ENCODE measurements at regions not wholly inside any gene's neighbourhood (a gene's known extent, or its start where the extent isn't known, plus 50 kb on each side); places are given as distances from the start of the nearest gene placed in this dataset.

- no peaks in the 10 kb centered on the region for H3F3A ChIP-seq (ENCODE audit: low read depth)
- no peak for TF ChIP-seq EZH2phosphoT487 (IDR thresholded peaks at IDR 0.05; ENCODE audit: borderline replicate concordance)
- TF ChIP-seq, protein P1, sequence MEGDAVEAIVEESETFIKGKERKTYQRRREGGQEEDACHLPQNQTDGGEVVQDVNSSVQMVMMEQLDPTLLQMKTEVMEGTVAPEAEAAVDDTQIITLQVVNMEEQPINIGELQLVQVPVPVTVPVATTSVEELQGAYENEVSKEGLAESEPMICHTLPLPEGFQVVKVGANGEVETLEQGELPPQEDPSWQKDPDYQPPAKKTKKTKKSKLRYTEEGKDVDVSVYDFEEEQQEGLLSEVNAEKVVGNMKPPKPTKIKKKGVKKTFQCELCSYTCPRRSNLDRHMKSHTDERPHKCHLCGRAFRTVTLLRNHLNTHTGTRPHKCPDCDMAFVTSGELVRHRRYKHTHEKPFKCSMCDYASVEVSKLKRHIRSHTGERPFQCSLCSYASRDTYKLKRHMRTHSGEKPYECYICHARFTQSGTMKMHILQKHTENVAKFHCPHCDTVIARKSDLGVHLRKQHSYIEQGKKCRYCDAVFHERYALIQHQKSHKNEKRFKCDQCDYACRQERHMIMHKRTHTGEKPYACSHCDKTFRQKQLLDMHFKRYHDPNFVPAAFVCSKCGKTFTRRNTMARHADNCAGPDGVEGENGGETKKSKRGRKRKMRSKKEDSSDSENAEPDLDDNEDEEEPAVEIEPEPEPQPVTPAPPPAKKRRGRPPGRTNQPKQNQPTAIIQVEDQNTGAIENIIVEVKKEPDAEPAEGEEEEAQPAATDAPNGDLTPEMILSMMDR (conservative IDR thresholded peaks at IDR 0.05; ENCODE audit: low read length), result no peak
- H3K9me3 ChIP-seq (ENCODE audit: insufficient read depth, low read depth, low read length), result no peaks in the 10 kb centered on the region
- no peaks in the 10 kb centered on the region for H3K9me2 ChIP-seq (replicated peaks; ENCODE audit: low read depth, low read length)
- no peaks in the 10 kb centered on the region for H4K20me1 ChIP-seq (ENCODE audit: insufficient read depth, low read length, poor library complexity, severe bottlenecking)
- H3K27me3 ChIP-seq (ENCODE audit: insufficient read depth, low read length, poor library complexity, severe bottlenecking), result no peaks in the 10 kb centered on the region
- no peaks in the 10 kb centered on the region for H3K4me1 ChIP-seq (ENCODE audit: insufficient read depth, low read length, poor library complexity, severe bottlenecking)
- no peak overlapping the region for H3K4me2 ChIP-seq (ENCODE audit: low read depth, low read length, poor library complexity, severe bottlenecking)
- no peak overlapping the region for H2AFZ ChIP-seq (ENCODE audit: low read length)
- no peaks in the 10 kb centered on the region for H3K36me3 ChIP-seq (ENCODE audit: insufficient read depth, low read length)
- no peak overlapping the region for H3K9ac ChIP-seq (ENCODE audit: low read depth, low read length, poor library complexity, severe bottlenecking)
- no peak overlapping the region for H3K4me3 ChIP-seq (ENCODE audit: low read length, poor library complexity, severe bottlenecking)
- H3K79me2 ChIP-seq (ENCODE audit: insufficient read depth, low read length), result no peaks in the 10 kb centered on the region
Measured at GRCh38 chr3:135460273-135460672, 505.3 kb upstream of the PPP2R3A start.

DNA sequence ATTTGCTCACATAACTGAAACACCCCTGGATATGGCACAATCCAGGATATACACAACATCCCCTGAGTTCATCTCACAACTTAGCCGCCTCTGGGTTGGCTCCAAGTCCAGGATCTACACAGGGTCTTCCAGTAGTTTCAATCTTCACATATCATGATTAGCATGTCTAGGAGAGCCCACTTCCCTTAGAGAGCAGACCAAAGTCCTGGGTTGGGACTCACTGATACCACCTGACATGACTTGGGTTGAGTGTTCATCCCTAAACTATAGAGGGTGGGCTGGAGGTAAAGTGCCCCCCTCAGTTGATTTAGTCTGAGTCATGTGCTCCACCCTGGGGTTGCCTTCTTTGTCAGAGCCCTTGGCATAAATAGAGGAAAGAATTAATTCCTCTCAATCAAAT is 493.6 kb upstream of the PPP2R3A start:
- no peak for TF ChIP-seq EZH2phosphoT487 (IDR thresholded peaks at IDR 0.05; ENCODE audit: borderline replicate concordance)
- TF ChIP-seq, protein P1 (conservative IDR thresholded peaks at IDR 0.05; ENCODE audit: low read length), result no peak
- H3K36me3 ChIP-seq (ENCODE audit: insufficient read depth, low read length), result no peaks in the 10 kb centered on the region
- no peaks in the 10 kb centered on the region for H3K9me3 ChIP-seq (ENCODE audit: insufficient read depth, low read depth, low read length)
- no peak overlapping the region for H2AFZ ChIP-seq (ENCODE audit: low read length)
- no peaks in the 10 kb centered on the region for H3K27me3 ChIP-seq (ENCODE audit: insufficient read depth, low read length, poor library complexity, severe bottlenecking)
- no peaks in the 10 kb centered on the region for H3K4me1 ChIP-seq (ENCODE audit: insufficient read depth, low read length, poor library complexity, severe bottlenecking)
- H3K79me2 ChIP-seq (ENCODE audit: insufficient read depth, low read length), result no peaks in the 10 kb centered on the region
- H3K4me3 ChIP-seq (ENCODE audit: low read length, poor library complexity, severe bottlenecking), result no peak overlapping the region
- H3K4me2 ChIP-seq (ENCODE audit: low read depth, low read length, poor library complexity, severe bottlenecking), result no peak overlapping the region
- H3F3A ChIP-seq (ENCODE audit: low read depth), result no peaks in the 10 kb centered on the region
- no peaks in the 10 kb centered on the region for H4K20me1 ChIP-seq (ENCODE audit: insufficient read depth, low read length, poor library complexity, severe bottlenecking)
- no peaks in the 10 kb centered on the region for H3K9me2 ChIP-seq (replicated peaks; ENCODE audit: low read depth, low read length)
- H3K9ac ChIP-seq (ENCODE audit: low read depth, low read length, poor library complexity, severe bottlenecking), result no peak overlapping the region

DNA sequence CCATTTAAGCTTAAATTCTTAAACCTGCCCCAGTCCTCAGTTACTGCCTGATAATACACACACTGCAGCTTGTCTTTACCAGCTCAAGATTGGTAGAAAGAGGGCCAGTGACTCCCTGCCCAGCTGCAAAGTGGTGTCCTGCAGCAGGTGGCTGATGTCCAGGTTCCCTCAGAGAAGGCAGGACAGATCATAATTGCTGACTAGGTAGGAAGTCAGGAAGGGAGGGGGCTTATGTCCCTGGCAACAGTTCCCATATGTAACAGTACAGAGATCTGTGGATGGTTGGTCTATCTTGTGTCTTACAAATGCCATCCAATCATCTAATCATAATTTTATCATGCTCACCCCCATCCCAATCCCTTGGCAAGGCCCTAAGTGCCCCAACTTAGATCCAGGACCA is 492.1 kb upstream of the PPP2R3A start:
- Histone ChIP-seq H3K4me3 (ENCODE audit: low read length, poor library complexity, severe bottlenecking) (no peak overlapping the region), H3K79me2 (ENCODE audit: insufficient read depth, low read length) (no peaks in the 10 kb centered on the region), H3K36me3 (ENCODE audit: insufficient read depth, low read length) (no peaks in the 10 kb centered on the region), H3K9me3 (ENCODE audit: insufficient read depth, low read depth, low read length) (no peaks in the 10 kb centered on the region), H3K27me3 (ENCODE audit: insufficient read depth, low read length, poor library complexity, severe bottlenecking) (no peaks in the 10 kb centered on the region), H3K9me2 (replicated peaks; ENCODE audit: low read depth, low read length) (no peaks in the 10 kb centered on the region), H4K20me1 (ENCODE audit: insufficient read depth, low read length, poor library complexity, severe bottlenecking) (no peaks in the 10 kb centered on the region), H3K9ac (ENCODE audit: low read depth, low read length, poor library complexity, severe bottlenecking) (no peak overlapping the region), H2AFZ (ENCODE audit: low read length) (no peak overlapping the region), H3F3A (ENCODE audit: low read depth) (no peaks in the 10 kb centered on the region), H3K4me2 (ENCODE audit: low read depth, low read length, poor library complexity, severe bottlenecking) (no peak overlapping the region), H3K4me1 (ENCODE audit: insufficient read depth, low read length, poor library complexity, severe bottlenecking) (no peaks in the 10 kb centered on the region)
- TF ChIP-seq EZH2phosphoT487 (IDR thresholded peaks at IDR 0.05; ENCODE audit: borderline replicate concordance), result no peak
- TF ChIP-seq, protein P1 (conservative IDR thresholded peaks at IDR 0.05; ENCODE audit: low read length), result no peak

All from Loucy (cell line).